OCI-LY3 (cell line): ENCODE measurements at regions not wholly inside any gene's neighbourhood (a gene's known extent, or its start where the extent isn't known, plus 50 kb on each side); places are given as distances from the start of the nearest gene placed in this dataset.
"Not testable (repeated sequence)": the region's sequence is repeated elsewhere in the genome, so short reads cannot be mapped to it uniquely, and the experiment has no call there.

Source experiments
- EZH2phosphoT487 ChIP-seq: fragments of 200-600 bp; shearing (Covaris generic); IDR thresholded peaks from 2 replicates; pipeline ENCODE4 v1.6.1; 2018; ENCODE audit warnings: antibody characterized with exemption, mixed run types, low read depth
- TF ChIP-seq, protein P1 (sequence below): fragments of 200-600, 300-600 bp; sonication (generic); IDR thresholded peaks from 2 replicates; pipeline ENCODE4 v1.5.1; 2014; ENCODE audit warnings: antibody characterized with exemption, low read length, low read depth

DNA sequence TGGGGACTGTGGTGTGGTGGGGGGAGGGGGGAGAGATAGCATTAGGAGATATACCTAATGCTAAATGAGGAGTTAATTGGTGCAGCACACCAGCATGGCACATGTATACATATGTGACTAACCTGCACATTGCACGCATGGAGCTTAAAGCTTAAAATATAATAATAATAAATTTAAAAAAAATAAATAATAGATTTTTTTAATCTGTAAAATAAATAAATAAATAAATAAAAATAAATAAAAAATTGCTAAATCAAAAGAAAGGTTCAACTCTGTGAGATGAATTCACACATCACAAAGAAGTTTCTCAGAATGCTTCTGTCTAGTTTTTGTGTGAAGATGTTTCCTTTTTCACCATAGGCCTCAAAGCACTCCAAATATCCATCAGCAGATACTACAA is 1793.7 kb downstream of the UQCRFS1 start:
- TF ChIP-seq, protein P1, sequence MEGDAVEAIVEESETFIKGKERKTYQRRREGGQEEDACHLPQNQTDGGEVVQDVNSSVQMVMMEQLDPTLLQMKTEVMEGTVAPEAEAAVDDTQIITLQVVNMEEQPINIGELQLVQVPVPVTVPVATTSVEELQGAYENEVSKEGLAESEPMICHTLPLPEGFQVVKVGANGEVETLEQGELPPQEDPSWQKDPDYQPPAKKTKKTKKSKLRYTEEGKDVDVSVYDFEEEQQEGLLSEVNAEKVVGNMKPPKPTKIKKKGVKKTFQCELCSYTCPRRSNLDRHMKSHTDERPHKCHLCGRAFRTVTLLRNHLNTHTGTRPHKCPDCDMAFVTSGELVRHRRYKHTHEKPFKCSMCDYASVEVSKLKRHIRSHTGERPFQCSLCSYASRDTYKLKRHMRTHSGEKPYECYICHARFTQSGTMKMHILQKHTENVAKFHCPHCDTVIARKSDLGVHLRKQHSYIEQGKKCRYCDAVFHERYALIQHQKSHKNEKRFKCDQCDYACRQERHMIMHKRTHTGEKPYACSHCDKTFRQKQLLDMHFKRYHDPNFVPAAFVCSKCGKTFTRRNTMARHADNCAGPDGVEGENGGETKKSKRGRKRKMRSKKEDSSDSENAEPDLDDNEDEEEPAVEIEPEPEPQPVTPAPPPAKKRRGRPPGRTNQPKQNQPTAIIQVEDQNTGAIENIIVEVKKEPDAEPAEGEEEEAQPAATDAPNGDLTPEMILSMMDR = not testable (repeated sequence)
- TF ChIP-seq EZH2phosphoT487 = not testable (repeated sequence)
